Fibroblast of skin of left quadriceps (primary cell): ENCODE measurements at regions not wholly inside any gene's neighbourhood (a gene's known extent, or its start where the extent isn't known, plus 50 kb on each side); places are given as distances from the start of the nearest gene placed in this dataset.
A peak's percentile ranks its signal among the peaks of the same experiment; 100 is the strongest.
"Not testable (repeated sequence)": the region's sequence is repeated elsewhere in the genome, so short reads cannot be mapped to it uniquely, and the experiment has no call there.

Experiments
- DNase-seq, 2 experiments: peaks; one replicate each; pipeline ENCODE4 v3.0.0-alpha.2; 2013; ENCODE audit warnings: low read depth in 2 of 2

- DNase-seq, result no peak
These were observed 181.2 kb upstream of the PROK2 start for GRCh38 chr3:71966185-71966584.

DNA sequence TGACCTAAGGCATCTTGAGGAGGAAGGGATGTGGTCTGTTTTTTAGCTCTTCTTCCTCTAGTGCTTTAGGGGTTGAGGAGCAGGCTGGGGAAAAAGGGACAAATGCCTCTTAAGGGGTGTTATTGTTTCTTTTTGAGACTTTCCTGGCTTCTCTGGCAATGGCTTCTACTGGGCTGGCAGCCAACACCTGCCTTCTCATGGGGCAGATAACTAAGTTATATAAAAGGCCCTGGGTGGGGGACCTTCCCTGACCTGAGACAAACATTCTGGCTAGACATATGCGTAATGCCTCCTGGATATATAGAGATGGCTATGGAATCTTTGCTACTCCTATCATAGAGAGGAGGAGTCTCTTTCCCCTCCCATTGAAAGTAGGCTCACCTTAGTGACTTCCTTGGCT is 179.2 kb upstream of the PROK2 start:
- no peak for DNase-seq

- DNase-seq, result no peak
These were observed 177.8 kb upstream of the PROK2 start for GRCh38 chr3:71962561-71963240.

- no peak for DNase-seq
These were observed 176.9 kb upstream of the PROK2 start for GRCh38 chr3:71961891-71962290.

DNA sequence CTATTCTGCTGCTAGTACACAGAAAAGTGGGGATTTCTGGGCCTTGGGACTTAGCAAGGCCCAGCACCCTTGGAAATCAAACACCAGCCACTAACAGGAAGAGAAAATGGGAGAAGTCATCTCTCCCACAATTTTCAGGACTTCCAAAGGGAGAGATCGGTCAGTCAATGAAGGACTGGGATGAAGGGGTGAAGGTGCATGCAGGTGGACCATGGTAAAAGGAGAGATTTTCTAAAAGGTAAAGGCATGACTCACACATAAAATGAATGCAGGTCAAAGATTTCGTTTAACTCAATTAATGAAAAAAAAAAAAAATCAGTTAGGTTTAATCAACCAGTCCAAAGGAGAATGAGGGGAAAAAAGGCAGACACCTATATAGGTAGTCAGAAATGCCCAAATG is 176.4 kb upstream of the PROK2 start:
- DNase-seq, result no peak

DNA sequence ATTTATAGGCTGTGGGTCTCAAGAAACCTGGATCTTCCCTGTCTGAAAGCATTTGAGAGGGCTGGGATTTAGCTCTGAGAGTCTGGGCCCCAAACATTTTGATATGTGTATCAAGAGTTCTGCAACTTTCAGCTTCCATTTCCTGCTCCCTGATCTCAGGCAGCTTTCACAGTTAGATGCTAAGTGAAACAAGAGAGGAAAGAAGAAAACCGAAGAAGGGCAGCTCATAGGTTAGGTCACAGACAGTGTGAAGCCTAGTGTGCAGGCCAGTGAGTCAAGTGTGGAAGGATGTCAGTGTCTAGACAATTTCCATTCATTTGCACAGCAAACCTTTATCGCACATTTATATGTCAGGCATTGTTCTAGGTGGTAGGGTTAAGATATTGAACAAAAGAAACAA is 173.6 kb upstream of the PROK2 start:
- no peak for DNase-seq

- no peak for DNase-seq
These were observed 171.8 kb upstream of the PROK2 start for GRCh38 chr3:71956716-71957115.

GRCh38 chr3:71956069-71956340 is 171.1 kb upstream of the PROK2 start:
- peak; percentile 16 to 26 for DNase-seq

DNA sequence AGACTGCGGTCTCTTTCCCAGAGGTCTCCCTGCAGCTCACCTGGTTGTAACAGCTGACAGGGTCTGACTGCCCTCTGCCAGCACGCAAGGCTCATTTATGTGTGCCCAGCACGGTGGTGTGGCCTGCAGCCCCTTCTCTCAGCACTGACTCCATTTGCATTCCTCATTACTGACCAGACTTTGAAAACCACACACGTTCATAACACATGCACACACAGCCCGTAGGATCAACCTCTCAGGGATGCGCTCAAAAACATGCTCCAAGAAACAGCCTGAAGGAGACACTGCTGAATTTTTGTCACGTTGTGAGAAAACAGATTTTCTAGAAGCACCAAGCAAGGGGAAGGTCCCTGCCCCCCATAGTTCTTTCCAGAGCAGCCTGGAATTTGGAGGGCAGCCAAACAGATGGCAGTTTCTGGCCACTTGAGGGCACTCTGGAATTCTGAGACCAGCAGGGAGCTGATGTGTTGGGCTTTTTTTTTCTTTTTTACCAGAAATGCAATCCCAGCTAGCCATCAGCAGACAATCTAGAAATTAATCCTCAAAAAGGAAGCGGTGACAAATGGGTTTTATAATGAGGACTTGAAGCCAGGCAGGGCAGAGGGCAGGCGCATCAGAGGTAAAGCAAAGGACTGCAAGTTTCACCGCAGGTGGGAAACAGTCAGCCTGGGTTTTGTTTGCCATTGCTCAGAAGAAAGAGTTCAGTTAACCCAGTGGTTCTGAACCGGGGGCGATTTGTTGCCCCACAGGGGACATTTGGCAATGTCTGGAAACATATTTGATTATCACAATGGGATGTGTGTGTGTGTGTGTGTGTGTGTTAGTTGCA is 170.5 kb upstream of the PROK2 start:
- peak; percentile 88 to 90 for DNase-seq

DNA sequence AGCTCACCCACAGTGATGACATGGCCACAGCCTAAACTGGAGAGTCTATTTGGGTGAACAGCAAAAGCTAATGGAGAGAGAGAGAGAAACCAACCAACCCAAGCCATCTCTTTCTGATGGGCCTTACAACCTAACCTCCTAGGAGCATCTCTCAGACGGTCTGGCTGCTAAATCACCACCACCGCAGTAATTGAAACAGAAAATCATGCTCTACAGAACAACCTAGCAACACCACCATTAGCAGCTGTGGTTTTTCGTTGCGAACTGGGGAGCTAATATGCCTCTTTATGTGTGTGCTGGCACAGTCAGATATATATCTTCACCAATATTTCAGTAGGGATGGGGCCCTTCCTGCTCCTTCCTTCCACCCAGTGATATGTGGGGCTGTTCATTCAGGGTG is 166.9 kb upstream of the PROK2 start:
- DNase-seq, result no peak

DNA sequence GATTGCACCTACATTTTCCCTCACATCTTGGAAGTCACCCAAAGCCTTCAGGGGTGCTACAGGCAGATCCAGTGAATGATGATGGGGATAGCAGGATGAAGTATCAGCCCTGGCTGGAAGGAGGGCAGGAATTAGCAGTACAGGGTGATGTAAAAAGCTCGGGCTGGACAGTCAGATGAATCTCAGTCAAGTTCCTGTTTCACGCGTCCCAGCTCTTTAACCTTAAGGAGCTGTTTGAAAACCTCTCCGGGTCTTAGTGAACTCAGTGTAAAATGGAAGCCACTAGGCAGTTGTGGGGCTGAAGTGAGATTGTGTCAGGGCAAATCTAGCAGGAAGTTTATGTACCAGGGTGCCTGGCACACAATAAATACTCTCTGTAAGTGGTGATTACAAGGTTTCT is 166.4 kb upstream of the PROK2 start:
- DNase-seq, result no peak

DNA sequence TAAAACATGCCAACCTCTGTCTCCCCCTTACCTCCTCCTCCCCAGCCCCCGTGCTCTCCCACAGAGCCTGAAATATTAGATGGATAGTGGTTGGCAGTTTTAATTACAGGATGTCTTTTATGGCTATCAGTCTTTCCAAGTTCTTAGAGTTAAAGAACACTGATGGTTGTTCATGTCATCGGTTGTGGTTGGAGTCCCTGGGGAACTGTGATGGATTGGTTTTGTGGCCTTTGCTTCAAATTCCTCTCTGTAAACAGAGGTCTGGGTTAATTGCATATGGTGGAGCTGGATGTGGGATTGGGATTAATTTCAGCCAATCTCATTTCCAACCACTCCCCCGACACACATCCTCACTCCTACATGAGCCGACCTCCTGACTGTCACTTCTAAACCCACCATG is 164.5 kb upstream of the PROK2 start:
- DNase-seq, result peak; percentile 34 to 50

GRCh38 chr3:71944482-71945065 is 159.6 kb upstream of the PROK2 start:
- DNase-seq, result no peak

GRCh38 chr3:71942432-71943187 is 157.7 kb upstream of the PROK2 start:
- DNase-seq, result no peak

GRCh38 chr3:71940486-71940885 is 155.5 kb upstream of the PROK2 start:
- DNase-seq, result no peak

DNA sequence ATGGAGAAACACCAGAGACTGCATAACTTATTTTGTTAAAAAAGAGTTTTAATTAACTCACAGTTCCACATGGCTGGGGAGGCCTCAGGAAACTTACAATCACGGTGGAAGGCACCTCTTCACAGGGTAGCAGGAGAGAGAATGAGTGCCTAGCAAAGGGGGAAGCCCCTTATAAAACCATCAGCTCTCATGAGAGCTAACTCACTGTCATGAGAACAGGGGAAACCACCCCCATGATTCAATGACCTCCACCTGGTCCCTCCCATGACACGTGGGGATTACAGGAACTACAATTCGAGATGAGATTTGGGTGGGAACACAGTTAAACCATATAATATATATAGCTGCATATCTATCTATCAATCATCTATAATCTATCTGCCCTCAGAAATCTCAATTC is 153.1 kb upstream of the PROK2 start:
- DNase-seq, result not testable (repeated sequence)

DNA sequence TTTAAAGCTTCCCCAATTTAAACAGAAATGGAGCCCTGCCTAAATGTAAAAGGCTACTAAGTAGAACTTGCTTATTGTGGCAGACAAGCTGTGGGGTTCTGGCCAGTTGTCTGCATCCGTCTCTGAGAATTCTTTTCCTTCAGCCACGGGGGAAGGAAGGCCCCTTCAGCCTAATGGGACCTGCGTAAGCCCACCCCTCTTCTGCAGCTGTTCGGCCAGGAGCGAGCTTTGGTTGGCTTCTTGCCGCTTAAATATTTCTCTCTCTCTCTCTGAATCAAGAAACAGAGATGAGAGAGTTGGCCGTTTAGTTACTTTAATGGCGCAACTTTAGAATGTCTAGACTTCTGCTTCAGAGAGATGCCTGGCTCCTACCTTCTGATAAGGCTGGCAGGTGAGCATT is 151.7 kb upstream of the PROK2 start:
- DNase-seq, result no peak

GRCh38 chr3:71934520-71935270 is 149.7 kb upstream of the PROK2 start:
- DNase-seq, result no peak

DNA sequence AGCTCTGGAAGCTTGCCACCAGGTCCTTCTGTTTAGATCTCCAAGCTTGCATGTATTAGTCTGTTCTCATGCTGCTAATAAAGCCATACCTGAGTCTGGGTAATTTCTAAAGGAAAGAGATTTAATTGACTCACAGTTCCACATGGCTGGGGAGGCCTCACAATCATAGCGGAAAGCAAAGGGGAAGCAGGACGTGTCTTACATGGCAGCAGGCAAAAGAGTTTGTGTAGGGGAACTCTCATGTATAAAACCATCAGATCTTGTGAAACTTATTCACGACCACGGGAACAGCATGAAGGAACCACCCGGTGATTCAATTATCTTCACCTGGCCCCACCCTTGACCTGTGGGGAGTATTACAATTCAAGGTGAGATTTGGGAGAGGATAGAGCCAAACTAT is 147.0 kb upstream of the PROK2 start:
- DNase-seq, result no peak

- DNase-seq, result no peak
These were observed 145.4 kb upstream of the PROK2 start for GRCh38 chr3:71930056-71930991.

DNA sequence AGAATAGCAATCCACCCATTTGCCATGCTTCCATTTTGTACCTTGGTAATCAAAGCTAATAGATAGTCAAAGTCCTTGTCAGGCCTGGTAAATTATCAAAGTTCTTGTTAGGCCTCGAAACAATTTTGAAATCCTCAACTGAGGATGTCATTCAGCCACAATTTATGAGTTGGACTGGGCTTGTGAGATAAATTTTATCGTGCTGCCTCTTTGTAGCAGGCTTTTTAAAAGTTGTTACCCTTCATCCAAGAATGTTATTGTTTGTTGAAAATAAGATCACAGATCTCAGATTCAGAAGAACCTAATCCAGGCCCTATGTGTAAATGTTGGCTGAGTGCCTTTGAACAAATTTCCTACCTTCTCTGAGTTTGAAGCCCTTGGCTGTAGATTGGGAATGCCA is 143.3 kb upstream of the PROK2 start:
- no peak for DNase-seq
